ENCODE measurements at regions not wholly inside any gene's neighbourhood (a gene's known extent, or its start where the extent isn't known, plus 50 kb on each side); places are given as distances from the start of the nearest gene placed in this dataset.

GRCh38 chr11:121808096-121808495 is 307.9 kb downstream of the BLID start:
- no peak overlapping the region for H3K4me3 ChIP-seq (ENCODE audit: low read depth, low read length)
- no peak for DNase-seq (ENCODE audit: low read depth)
- CTCF ChIA-PET: no interaction called here
- no peaks in the 10 kb centered on the region for H3K36me3 ChIP-seq (ENCODE audit: control insufficient read depth, insufficient read depth, low read length)
- H3K27me3 ChIP-seq (ENCODE audit: control insufficient read depth, insufficient read depth, low read length): no peaks in the 10 kb centered on the region
- no peak for TF ChIP-seq CTCF (IDR thresholded peaks at IDR 0.05; ENCODE audit: insufficient read depth, low read depth, low read length)
- POLR2A ChIA-PET: no interaction called here

GRCh38 chr11:121807051-121807450 is 309.0 kb downstream of the BLID start:
- POLR2A ChIA-PET: no interaction called here
- H3K4me3 ChIP-seq (ENCODE audit: low read depth, low read length): no peak overlapping the region
- H3K36me3 ChIP-seq (ENCODE audit: control insufficient read depth, insufficient read depth, low read length): no peaks in the 10 kb centered on the region
- TF ChIP-seq CTCF (IDR thresholded peaks at IDR 0.05; ENCODE audit: insufficient read depth, low read depth, low read length): no peak
- CTCF ChIA-PET: no interaction called here
- no peaks in the 10 kb centered on the region for H3K27me3 ChIP-seq (ENCODE audit: control insufficient read depth, insufficient read depth, low read length)
- DNase-seq (ENCODE audit: low read depth): no peak

DNA sequence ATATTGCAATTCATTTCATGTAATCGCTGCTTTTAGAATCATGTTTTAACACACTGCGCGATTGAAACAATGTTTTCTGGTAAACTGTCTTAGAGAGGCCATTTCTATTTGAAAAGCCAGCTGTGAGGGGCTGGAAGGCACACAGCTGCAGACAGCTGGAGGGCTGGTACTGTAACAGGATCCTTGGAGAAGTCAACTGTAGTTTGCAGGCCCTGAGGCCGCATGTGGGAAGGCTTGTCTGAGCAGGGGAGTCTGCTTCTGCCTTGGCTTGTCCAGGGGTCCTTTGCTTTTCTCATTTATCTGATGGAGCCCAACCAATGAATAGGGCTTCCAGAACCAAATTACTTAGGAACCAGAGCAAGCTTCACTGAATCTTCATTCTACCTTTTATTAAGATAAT is 313.5 kb downstream of the BLID start:
- H3K27me3 ChIP-seq (ENCODE audit: control insufficient read depth, insufficient read depth, low read length): no peaks in the 10 kb centered on the region
- CTCF ChIA-PET: interaction anchor here (1.0 kb wide), 1 partner anchor 12 kb away, joined by 3 read pairs; no protein-coding TSS in a partner anchor
- no peak for DNase-seq (ENCODE audit: low read depth)
- no peak overlapping the region for H3K4me3 ChIP-seq (ENCODE audit: low read depth, low read length)
- no peaks in the 10 kb centered on the region for H3K36me3 ChIP-seq (ENCODE audit: control insufficient read depth, insufficient read depth, low read length)
- no peak for TF ChIP-seq CTCF (IDR thresholded peaks at IDR 0.05; ENCODE audit: insufficient read depth, low read depth, low read length)
- POLR2A ChIA-PET: no interaction called here

DNA sequence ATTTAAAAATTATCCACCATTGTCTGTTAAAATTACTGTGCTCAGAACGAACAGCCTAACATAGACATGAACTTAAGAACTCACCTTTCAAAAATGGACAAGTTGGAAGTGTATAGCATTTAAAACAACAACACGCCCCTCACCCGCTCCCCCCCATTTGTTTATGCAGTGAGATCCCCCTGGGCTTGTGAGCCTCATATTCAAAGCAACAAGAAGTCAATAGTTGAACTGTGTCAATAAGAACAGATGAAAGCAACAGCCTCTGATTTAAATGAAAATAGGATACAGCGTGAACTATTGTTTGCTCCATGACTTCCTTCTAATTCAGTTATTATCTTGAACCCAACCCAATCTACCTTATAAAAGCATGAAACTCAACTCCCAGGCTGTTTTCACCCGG is 314.2 kb downstream of the BLID start:
- Histone ChIP-seq H3K4me3 (ENCODE audit: low read depth, low read length) (no peak overlapping the region), H3K36me3 (ENCODE audit: control insufficient read depth, insufficient read depth, low read length) (no peaks in the 10 kb centered on the region), H3K27me3 (ENCODE audit: control insufficient read depth, insufficient read depth, low read length) (no peaks in the 10 kb centered on the region)
- ChIA-PET POLR2A (no interaction called here), CTCF (no interaction called here)
- no peak for TF ChIP-seq CTCF (IDR thresholded peaks at IDR 0.05; ENCODE audit: insufficient read depth, low read depth, low read length)
- DNase-seq (ENCODE audit: low read depth): no peak

GRCh38 chr11:121801394-121801748 is 314.6 kb downstream of the BLID start:
- TF ChIP-seq CTCF (IDR thresholded peaks at IDR 0.05; ENCODE audit: insufficient read depth, low read depth, low read length): no peak
- no peak for DNase-seq (ENCODE audit: low read depth)
- Histone ChIP-seq H3K4me3 (ENCODE audit: low read depth, low read length) (no peak overlapping the region), H3K27me3 (ENCODE audit: control insufficient read depth, insufficient read depth, low read length) (no peaks in the 10 kb centered on the region), H3K36me3 (ENCODE audit: control insufficient read depth, insufficient read depth, low read length) (no peaks in the 10 kb centered on the region)
- POLR2A ChIA-PET: no interaction called here
- CTCF ChIA-PET: no interaction called here
